ENCODE measurements at regions not wholly inside any gene's neighbourhood (a gene's known extent, or its start where the extent isn't known, plus 50 kb on each side); places are given as distances from the start of the nearest gene placed in this dataset.

DNA sequence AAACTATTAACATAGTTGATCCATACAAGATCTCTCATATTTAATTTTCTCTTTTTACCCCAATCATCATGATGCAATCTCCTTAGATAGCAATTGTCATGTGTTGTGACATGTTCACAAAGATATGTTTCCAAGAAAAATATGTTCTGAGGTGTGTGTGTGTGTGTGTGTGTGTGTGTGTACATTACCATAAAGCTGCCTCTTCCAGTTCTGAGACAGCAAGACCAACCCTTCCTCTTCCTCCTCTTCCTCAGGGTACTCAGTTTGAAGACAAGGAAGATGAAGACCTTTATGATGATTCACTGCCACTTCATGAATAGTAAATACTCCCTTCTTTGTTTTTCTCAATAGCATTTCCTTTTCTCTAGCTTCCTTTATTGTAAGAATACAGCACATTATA is 303.3 kb upstream of the PRDM9 start:
- no peaks in the 10 kb centered on the region for H3K9me3 ChIP-seq (ENCODE audit: insufficient read depth, low read length)
- no peaks in the 10 kb centered on the region for H4K20me1 ChIP-seq (ENCODE audit: low read depth, low read length)
- H3K4me2 ChIP-seq (ENCODE audit: low read depth, low read length, poor library complexity, severe bottlenecking) = no peak overlapping the region
- TF ChIP-seq, protein P1, sequence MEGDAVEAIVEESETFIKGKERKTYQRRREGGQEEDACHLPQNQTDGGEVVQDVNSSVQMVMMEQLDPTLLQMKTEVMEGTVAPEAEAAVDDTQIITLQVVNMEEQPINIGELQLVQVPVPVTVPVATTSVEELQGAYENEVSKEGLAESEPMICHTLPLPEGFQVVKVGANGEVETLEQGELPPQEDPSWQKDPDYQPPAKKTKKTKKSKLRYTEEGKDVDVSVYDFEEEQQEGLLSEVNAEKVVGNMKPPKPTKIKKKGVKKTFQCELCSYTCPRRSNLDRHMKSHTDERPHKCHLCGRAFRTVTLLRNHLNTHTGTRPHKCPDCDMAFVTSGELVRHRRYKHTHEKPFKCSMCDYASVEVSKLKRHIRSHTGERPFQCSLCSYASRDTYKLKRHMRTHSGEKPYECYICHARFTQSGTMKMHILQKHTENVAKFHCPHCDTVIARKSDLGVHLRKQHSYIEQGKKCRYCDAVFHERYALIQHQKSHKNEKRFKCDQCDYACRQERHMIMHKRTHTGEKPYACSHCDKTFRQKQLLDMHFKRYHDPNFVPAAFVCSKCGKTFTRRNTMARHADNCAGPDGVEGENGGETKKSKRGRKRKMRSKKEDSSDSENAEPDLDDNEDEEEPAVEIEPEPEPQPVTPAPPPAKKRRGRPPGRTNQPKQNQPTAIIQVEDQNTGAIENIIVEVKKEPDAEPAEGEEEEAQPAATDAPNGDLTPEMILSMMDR (IDR thresholded peaks at IDR 0.05; ENCODE audit: insufficient read depth, low read length, poor library complexity, severe bottlenecking) = no peak
- no peak for TF ChIP-seq EZH2phosphoT487 (conservative IDR thresholded peaks at IDR 0.05; ENCODE audit: low read length)
- H3F3A ChIP-seq (ENCODE audit: insufficient read depth) = no peaks in the 10 kb centered on the region
- H3K79me2 ChIP-seq (ENCODE audit: insufficient read depth, low read length) = no peaks in the 10 kb centered on the region
- H3K4me3 ChIP-seq (ENCODE audit: insufficient read depth, low read length, poor library complexity, severe bottlenecking) = no peak overlapping the region
- H3K9ac ChIP-seq (ENCODE audit: low read length) = no peak overlapping the region
- no peaks in the 10 kb centered on the region for H3K9me2 ChIP-seq (replicated peaks; ENCODE audit: insufficient read depth, low read length)
- no peak overlapping the region for H2AFZ ChIP-seq (ENCODE audit: low read depth, low read length, severe bottlenecking)
- no peaks in the 10 kb centered on the region for H3K36me3 ChIP-seq (ENCODE audit: low read length)
- H3K27me3 ChIP-seq (ENCODE audit: low read length) = no peaks in the 10 kb centered on the region
- no peak overlapping the region for H3K27ac ChIP-seq (ENCODE audit: low read depth, low read length)

DNA sequence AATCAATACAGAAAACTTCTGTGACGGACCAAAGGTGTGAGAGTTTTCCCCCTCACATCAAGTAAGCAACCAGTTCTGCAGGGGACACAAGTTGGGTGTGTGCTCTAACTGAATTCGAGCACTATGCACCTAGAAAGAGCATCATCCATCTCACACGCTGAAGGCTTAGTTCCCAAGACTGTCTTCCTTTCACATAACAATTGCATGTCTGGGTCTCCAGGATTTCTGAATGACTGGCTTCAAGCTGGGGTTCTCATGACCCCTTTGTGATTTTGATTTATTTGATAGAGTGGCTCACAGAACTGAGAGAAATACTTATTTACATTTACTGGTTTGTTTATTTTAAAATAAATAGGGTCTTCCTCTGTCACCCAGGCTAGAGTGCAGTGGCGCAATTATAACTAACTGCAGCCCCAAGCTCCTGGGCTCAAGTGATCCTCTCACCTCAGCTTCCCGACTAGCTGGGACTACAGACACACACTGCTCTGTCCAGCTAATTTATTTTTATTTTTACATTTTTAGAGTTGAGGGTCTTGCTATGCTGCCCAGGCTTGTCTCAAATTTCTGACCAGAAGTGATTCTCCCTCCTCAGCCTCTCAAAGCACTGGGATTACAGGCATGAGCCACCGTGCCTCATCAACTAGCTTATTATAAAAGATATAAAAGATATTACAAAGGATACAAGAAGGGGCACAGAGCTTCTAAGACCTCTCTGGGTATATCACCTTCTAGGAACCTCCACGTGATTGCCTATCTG is 316.7 kb upstream of the CDH12 start:
- Histone ChIP-seq H3K27ac (ENCODE audit: low read depth, low read length) (no peak overlapping the region), H3K27me3 (ENCODE audit: low read length) (no peaks in the 10 kb centered on the region), H3K79me2 (ENCODE audit: insufficient read depth, low read length) (no peaks in the 10 kb centered on the region), H3K36me3 (ENCODE audit: low read length) (no peaks in the 10 kb centered on the region), H3K4me3 (ENCODE audit: insufficient read depth, low read length, poor library complexity, severe bottlenecking) (no peak overlapping the region), H3K9ac (ENCODE audit: low read length) (no peak overlapping the region), H3K9me3 (ENCODE audit: insufficient read depth, low read length) (no peaks in the 10 kb centered on the region), H4K20me1 (ENCODE audit: low read depth, low read length) (no peaks in the 10 kb centered on the region), H3F3A (ENCODE audit: insufficient read depth) (no peaks in the 10 kb centered on the region), H2AFZ (ENCODE audit: low read depth, low read length, severe bottlenecking) (no peak overlapping the region), H3K9me2 (replicated peaks; ENCODE audit: insufficient read depth, low read length) (no peaks in the 10 kb centered on the region), H3K4me2 (ENCODE audit: low read depth, low read length, poor library complexity, severe bottlenecking) (no peak overlapping the region)
- TF ChIP-seq, protein P1 (IDR thresholded peaks at IDR 0.05; ENCODE audit: insufficient read depth, low read length, poor library complexity, severe bottlenecking) = no peak
- no peak for TF ChIP-seq EZH2phosphoT487 (conservative IDR thresholded peaks at IDR 0.05; ENCODE audit: low read length)

DNA sequence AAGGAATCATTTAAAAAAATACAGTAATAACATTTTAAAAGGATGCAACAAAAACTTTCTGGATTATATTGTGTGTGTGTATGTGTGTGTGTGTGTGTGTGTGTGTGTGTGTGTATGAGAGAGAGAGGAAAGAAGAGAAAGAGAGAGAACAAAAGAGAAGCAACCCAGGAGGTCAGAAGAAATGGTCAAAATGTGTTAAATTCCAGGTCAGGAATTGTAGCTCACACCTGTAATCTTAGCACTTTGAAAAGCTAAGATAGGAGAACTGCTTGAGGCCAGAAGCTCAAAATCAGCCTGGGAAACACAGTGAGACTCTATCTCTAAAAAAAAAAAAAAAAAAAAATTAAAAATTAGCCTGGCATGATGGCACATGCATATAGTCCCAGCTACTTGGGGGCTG is 311.8 kb upstream of the CDH12 start:
- Histone ChIP-seq H3F3A (ENCODE audit: insufficient read depth) (no peaks in the 10 kb centered on the region), H3K9ac (ENCODE audit: low read length) (no peak overlapping the region), H3K36me3 (ENCODE audit: low read length) (no peaks in the 10 kb centered on the region), H3K9me2 (replicated peaks; ENCODE audit: insufficient read depth, low read length) (no peaks in the 10 kb centered on the region), H4K20me1 (ENCODE audit: low read depth, low read length) (no peaks in the 10 kb centered on the region), H3K79me2 (ENCODE audit: insufficient read depth, low read length) (no peaks in the 10 kb centered on the region), H3K27me3 (ENCODE audit: low read length) (no peaks in the 10 kb centered on the region), H2AFZ (ENCODE audit: low read depth, low read length, severe bottlenecking) (no peak overlapping the region), H3K4me3 (ENCODE audit: insufficient read depth, low read length, poor library complexity, severe bottlenecking) (no peak overlapping the region), H3K27ac (ENCODE audit: low read depth, low read length) (no peak overlapping the region), H3K9me3 (ENCODE audit: insufficient read depth, low read length) (0 out of 2 replicates have a peak, but pooled peaks cover 5% of the 10 kb centered on the region), H3K4me2 (ENCODE audit: low read depth, low read length, poor library complexity, severe bottlenecking) (no peak overlapping the region)
- TF ChIP-seq EZH2phosphoT487 (conservative IDR thresholded peaks at IDR 0.05; ENCODE audit: low read length) = no peak
- TF ChIP-seq, protein P1 (IDR thresholded peaks at IDR 0.05; ENCODE audit: insufficient read depth, low read length, poor library complexity, severe bottlenecking) = no peak

Measured in SU-DHL-6 (cell line).